Hepatocyte (in vitro differentiated cells): ENCODE measurements at regions not wholly inside any gene's neighbourhood (a gene's known extent, or its start where the extent isn't known, plus 50 kb on each side); places are given as distances from the start of the nearest gene placed in this dataset.

Source experiments
- EZH2 ChIP-seq: fragments of 200-600 bp; sonication (generic); IDR thresholded peaks from 2 replicates; pipeline ENCODE4 v1.6.1; 2016; ENCODE audit warnings: antibody characterized with exemption, mild to moderate bottlenecking, borderline replicate concordance
- EZH2phosphoT487 ChIP-seq: fragments of 200-600 bp; sonication (generic); IDR thresholded peaks from one replicate; pipeline ENCODE4 v1.6.1; 2018; ENCODE audit warnings: antibody characterized with exemption, mild to moderate bottlenecking, low read depth, moderate library complexity; ENCODE audit not compliant: unreplicated experiment, severe bottlenecking
- TF ChIP-seq, protein P1 (sequence below): fragments of 200-600 bp; sonication (generic); IDR thresholded peaks from 2 replicates; pipeline ENCODE4 v1.5.1; 2016; ENCODE audit warnings: antibody characterized with exemption, mild to moderate bottlenecking; ENCODE audit not compliant: poor library complexity

DNA sequence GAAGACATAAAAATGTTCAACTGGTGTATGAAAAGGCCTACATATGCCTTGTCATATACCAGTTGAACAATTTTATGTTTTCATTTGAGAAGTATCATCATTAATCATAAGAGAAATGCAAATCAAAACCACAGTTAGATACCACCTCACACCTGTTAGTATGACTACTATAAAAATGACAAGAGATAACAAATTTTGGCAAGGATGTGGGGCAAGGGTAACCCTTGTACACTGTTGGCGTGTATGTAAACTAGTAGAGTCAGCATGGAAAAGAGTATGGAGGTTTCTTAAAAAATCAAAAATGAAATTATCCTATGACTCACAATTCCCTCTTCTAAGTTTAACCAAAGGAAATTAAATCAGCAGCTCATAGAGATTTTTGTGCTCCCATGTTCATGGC lies 250.4 kb upstream of the ST8SIA4 start:
- TF ChIP-seq, protein P1, sequence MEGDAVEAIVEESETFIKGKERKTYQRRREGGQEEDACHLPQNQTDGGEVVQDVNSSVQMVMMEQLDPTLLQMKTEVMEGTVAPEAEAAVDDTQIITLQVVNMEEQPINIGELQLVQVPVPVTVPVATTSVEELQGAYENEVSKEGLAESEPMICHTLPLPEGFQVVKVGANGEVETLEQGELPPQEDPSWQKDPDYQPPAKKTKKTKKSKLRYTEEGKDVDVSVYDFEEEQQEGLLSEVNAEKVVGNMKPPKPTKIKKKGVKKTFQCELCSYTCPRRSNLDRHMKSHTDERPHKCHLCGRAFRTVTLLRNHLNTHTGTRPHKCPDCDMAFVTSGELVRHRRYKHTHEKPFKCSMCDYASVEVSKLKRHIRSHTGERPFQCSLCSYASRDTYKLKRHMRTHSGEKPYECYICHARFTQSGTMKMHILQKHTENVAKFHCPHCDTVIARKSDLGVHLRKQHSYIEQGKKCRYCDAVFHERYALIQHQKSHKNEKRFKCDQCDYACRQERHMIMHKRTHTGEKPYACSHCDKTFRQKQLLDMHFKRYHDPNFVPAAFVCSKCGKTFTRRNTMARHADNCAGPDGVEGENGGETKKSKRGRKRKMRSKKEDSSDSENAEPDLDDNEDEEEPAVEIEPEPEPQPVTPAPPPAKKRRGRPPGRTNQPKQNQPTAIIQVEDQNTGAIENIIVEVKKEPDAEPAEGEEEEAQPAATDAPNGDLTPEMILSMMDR, result no peak
- TF ChIP-seq EZH2, result no peak
- TF ChIP-seq EZH2phosphoT487, result no peak
